Activated CD4-positive, alpha-beta T cell treated with anti-CD3 and anti-CD28 coated beads for 36 hours (primary cell): ENCODE measurements at regions not wholly inside any gene's neighbourhood (a gene's known extent, or its start where the extent isn't known, plus 50 kb on each side); places are given as distances from the start of the nearest gene placed in this dataset.

ENCODE experiments used
- ATAC-seq: fragments of 200-7000 bp; cut with Tn5 transposase; one replicate; pipeline ENCODE4 v1.10.0; 2021; ENCODE audit warnings: mild to moderate bottlenecking, moderate library complexity
- CTCF ChIA-PET: fragments of 350-600 bp; sonication (Branson Sonifier 250); formaldehyde crosslinking; loops from one replicate; lab custom pipeline; 2021; ENCODE audit warnings: antibody characterized with exemption; lab: Charles Lee
- POLR2A ChIA-PET: fragments of 350-600 bp; sonication (Branson Sonifier 250); formaldehyde crosslinking; loops from one replicate; lab custom pipeline; 2021; ENCODE audit warnings: antibody characterized with exemption, inconsistent platforms; lab: Charles Lee
- DNase-seq: peaks from one replicate; pipeline ENCODE4 v3.0.0-alpha.2; 2020
- H3K27ac Mint-ChIP-seq: one replicate; pipeline ENCODE4 v1.8.0; 2021; ENCODE audit warnings: mixed read lengths
- H3K27me3 Mint-ChIP-seq: one replicate; pipeline ENCODE4 v1.8.0; 2021; ENCODE audit warnings: mixed read lengths
- H3K36me3 Mint-ChIP-seq: one replicate; pipeline ENCODE4 v1.8.0; 2021; ENCODE audit warnings: low read depth, mixed read lengths
- H3K4me1 Mint-ChIP-seq: one replicate; pipeline ENCODE4 v1.8.0; 2021; ENCODE audit warnings: mixed read lengths
- H3K4me3 Mint-ChIP-seq: one replicate; pipeline ENCODE4 v1.8.0; 2021; ENCODE audit warnings: mild to moderate bottlenecking, moderate library complexity, mixed read lengths
- H3K9me3 Mint-ChIP-seq: one replicate; pipeline ENCODE4 v1.8.0; 2021; ENCODE audit warnings: low read depth, mixed read lengths
- intact Hi-C, 2 experiments: fragments of 100-400 bp; cut with DNase I in 1 of 2; cut with micrococcal nuclease in 1 of 2; formaldehyde crosslinking; loops; one replicate each; pipeline versions ENCODE4 v1.14.2 to v1.15.1; 2022 to 2024; cut with DNase I, micrococcal nuclease

DNA sequence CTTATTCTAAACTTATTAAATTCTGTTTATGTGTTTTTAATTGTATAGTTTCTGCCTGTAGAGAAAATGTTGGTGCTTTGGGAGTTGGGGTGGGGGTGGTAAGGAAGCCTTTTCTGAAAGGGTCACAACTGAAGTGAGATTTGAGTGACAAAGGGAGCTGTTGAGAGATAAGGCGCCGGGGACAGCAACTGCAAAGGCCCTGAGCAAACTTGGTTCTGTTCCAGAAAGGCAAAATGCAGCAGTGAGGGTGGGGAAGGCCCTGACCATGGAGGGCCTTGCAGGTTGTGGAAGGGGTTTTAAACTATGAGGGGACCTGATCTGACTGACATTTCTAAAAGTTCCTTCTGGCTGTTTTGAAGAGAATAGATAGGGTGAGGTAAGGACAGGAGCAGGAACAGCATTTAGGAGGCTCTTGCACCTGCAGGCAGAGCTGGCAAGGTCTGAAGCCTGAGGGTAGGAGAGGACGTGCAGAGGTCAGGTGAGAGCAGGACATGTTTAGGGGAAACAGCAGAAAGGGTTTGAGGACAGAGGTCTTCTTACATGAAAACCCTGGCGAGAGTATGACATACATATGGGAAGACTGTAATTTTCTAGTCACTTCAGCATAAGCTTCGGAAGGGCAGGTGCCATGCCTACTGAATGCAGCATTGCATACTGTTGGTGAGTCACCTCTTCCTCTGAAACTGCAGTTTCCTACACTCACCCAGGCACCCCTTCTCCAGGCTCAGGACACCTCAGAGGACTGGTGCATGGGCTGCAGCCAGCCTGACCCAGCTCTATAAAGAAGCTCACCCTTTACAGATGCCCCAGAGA, 190.7 kb downstream of the SNX19 start:
- peaks cover 7% of the 10 kb centered on the region for H3K27me3 Mint-ChIP-seq
- no peaks in the 10 kb centered on the region for H3K36me3 Mint-ChIP-seq

DNA sequence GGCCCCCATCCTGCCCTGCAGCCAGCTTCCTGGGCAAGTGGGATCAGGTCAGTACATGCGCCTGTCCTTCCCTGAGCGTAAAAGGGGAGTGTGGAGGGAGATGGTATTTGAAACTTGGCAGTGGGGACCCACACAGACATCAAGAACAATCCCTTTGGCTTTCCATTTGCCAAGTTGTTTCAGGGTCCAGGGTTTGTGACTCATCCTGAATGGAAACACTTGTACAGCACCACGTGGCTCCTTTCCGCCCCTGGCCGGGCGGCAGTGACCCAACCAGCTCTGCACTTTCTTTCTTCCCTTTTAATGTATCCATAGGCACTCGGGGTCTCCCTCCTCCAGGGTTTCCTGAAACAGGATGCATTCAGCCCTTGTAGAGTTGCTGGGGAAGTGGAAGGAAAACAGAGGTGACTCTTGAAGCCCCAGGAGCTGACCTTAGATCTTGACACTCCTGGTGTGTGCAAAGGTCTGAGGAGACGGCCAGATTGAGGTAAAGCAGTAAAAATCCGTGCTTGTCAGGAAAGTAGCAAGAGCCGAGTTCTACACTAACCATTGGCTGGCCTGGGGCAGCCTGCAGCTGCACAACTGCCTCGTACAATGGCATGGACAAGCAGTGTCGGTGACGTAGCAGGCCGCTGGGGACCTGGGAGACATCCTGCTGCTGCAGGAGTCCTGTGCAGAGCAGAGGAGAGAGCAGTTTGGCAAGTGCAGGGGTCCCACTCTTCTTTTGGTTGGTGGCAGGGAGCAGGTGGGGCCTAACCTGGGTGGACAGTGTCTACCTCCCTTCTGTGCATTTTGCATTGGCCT, 189.8 kb downstream of the SNX19 start:
- H3K9me3 Mint-ChIP-seq: peaks cover 4% of the 10 kb centered on the region
- intact Hi-C loops: no loop called here
- ATAC-seq (no peak), DNase-seq (no peak)
- H3K4me3 Mint-ChIP-seq: no peak overlapping the region
- ChIA-PET POLR2A (no interaction called here), CTCF (interaction anchor here (0.7 kb wide), 1 partner anchor 9 kb away, joined by 3 read pairs; no protein-coding TSS in a partner anchor)
- no peaks in the 10 kb centered on the region for H3K36me3 Mint-ChIP-seq
- H3K4me1 Mint-ChIP-seq: no peaks in the 10 kb centered on the region
- no peak overlapping the region for H3K27ac Mint-ChIP-seq
- H3K27me3 Mint-ChIP-seq: peaks cover 7% of the 10 kb centered on the region

More for the DNA sequence above, 190.7 kb downstream of the SNX19 start:
- intact Hi-C loops: no loop called here
- DNase-seq: no peak
- Mint-ChIP-seq H3K9me3 (peaks cover 4% of the 10 kb centered on the region), H3K4me3 (no peak overlapping the region), H3K27ac (no peak overlapping the region), H3K4me1 (no peaks in the 10 kb centered on the region)
- ChIA-PET POLR2A (no interaction called here), CTCF (interaction anchor here (0.7 kb wide), 1 partner anchor 8 kb away, joined by 3 read pairs; no protein-coding TSS in a partner anchor)
- no peak for ATAC-seq

DNA sequence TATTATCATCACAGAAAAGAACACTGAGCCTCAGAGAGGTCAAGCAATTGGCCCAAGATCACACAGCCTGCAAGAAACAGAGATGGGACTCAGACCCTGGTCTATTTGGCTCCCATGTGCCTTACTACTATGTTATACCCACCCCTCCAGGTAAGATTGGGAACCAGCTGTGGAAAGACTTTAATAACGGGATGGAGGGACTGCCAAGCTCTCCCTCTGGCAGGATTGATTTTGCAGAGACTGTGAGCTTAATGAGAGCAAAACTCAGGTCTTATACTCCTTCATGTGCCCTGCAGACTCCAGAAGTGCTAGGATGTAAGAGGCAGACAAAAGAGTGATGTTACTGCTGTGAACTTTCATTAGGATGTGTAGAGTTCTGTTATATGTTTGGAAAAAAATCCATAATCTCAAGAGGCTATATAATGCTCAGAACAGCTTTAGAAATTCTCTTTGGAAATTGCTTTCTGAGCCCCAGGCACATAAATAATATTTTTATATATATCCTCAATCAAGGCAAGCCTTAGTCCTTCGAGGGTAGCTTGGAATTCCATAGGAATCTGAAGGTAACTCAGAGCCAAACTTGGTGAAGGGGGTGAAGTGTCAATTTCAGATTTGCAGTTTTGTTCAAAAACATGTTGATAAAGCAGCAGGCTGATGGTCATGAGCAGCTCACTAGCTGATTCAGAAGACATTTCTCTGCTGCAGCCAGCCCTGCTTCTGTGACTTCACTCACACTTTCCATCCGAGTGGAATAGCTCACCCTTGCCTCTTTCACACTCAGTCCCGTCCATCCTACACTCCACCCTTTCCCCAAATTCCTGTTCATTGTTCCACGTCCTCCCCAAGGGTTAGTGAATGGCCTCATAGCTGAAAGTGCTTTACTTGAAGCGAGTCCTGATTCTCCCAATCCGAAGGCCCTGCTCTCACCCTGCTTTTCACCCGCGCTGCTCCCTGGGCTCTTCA, 188.8 kb downstream of the SNX19 start:
- Mint-ChIP-seq H3K27me3 (peaks cover 7% of the 10 kb centered on the region), H3K9me3 (peaks cover 4% of the 10 kb centered on the region), H3K4me1 (no peaks in the 10 kb centered on the region), H3K27ac (no peak overlapping the region), H3K4me3 (no peak overlapping the region), H3K36me3 (no peaks in the 10 kb centered on the region)
- ChIA-PET POLR2A (no interaction called here), CTCF (no interaction called here)
- intact Hi-C loops: no loop called here
- no peak for DNase-seq
- ATAC-seq: no peak

DNA sequence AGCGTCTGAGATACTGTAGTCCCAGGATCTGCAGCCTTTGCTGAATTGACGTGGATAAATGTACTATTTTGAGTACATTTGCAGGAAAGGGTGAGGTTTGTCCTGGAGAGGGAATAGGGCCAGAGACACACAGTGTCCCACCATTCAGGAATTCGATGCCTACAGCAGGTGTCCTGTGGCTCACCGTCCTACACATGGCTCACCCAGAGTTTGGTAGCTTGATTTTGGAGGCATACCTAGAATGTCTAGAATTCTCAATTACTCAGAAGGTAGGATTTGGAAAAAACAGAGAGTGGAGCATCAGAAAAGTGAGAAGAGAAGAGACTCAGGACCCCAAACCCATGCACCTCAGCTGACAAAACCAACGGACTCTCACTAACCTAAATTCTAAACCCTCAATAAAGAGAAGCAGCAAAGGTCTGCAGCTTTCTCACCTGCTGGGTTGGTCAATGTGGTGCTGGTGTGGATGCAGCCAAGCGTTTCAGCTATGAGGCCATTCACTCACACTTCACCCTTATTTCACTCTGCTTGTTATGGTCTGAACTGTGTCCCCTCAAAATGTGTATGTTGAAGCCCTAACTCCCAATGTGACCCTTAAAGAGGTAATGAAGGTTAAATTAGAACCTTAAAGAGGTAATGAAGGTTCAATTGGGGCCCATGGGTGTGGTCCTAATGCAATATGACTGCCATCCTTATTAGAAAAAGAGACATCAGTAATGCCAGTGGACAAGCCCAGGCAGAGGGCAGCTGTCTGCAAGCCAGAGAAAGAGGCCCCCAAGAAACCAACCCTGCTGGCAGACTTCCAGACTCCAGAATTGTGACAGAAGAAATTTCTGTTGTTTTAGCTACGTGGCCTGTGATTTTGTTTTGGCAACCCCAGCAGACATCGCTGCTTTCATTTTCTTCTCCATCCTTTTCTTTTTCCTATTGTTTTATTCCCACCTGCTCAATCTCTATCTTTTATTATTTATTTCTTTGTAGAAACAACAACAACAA, 187.8 kb downstream of the SNX19 start:
- ATAC-seq: no peak
- Mint-ChIP-seq H3K4me3 (no peak overlapping the region), H3K27ac (no peak overlapping the region), H3K36me3 (no peaks in the 10 kb centered on the region), H3K27me3 (peaks cover 4% of the 10 kb centered on the region), H3K9me3 (peaks cover 5% of the 10 kb centered on the region), H3K4me1 (no peaks in the 10 kb centered on the region)
- DNase-seq: no peak
- ChIA-PET POLR2A (no interaction called here), CTCF (interaction anchor here (1.2 kb wide), 1 partner anchor 12 kb away, joined by 3 read pairs; no protein-coding TSS in a partner anchor)
- intact Hi-C loops: no loop called here

DNA sequence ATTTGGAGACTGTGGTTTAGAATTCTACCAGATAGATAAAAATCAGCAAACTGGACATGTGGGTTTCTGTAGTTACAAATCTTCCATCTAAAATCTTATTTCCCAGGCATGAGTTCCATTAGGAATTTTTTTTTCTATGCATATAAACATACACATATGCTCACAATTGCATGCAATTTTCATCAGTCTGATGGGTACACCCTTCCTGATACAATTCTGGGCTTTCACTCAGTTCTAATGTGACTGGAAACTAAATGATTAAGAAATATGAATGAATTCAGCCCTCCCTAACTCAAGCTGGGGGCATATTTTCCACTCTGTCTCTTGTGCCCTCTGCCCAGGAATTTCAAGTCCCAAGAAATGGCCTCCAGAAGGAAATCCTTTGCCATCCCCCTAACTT, 187.1 kb downstream of the SNX19 start:
- no peak for DNase-seq
- no peak for ATAC-seq
- Mint-ChIP-seq H3K27ac (no peak overlapping the region), H3K4me3 (no peak overlapping the region), H3K9me3 (peaks cover 7% of the 10 kb centered on the region), H3K36me3 (no peaks in the 10 kb centered on the region), H3K27me3 (peaks cover 4% of the 10 kb centered on the region), H3K4me1 (no peaks in the 10 kb centered on the region)
- ChIA-PET POLR2A (no interaction called here), CTCF (interaction anchor here (1.2 kb wide), 1 partner anchor 12 kb away, joined by 3 read pairs; no protein-coding TSS in a partner anchor)
- intact Hi-C loops: no loop called here

DNA sequence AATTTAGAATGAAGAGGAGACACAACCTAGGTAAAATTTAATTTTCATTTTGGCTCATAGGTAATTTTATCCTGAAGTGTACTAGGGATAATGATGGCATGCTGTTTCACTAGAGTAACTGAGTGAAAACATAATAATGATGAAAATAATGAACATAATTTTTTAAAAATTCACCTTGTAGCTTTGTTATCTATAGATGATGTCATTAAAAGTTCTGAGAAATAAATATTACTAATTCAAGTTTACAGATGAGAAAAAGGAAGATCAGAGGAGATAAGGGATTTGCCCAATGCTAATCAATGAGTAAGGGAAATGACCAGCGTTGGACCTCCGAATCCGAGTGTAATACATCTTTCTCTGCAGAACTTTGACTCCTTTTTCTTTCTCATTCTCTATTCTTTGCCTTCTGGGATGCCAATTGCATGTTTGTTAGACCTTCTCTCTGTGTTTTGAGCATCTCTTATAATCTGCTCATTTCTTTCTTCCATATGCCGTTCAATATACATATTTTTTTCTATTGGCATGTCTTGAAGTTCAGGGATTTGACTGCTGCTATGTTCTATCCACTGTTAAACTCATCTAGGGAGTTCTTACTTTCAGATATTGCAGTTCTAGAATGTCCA, 186.5 kb downstream of the SNX19 start:
- Mint-ChIP-seq H3K9me3 (peaks cover 8% of the 10 kb centered on the region), H3K4me3 (no peak overlapping the region), H3K36me3 (no peaks in the 10 kb centered on the region), H3K4me1 (no peaks in the 10 kb centered on the region), H3K27me3 (peaks cover 4% of the 10 kb centered on the region), H3K27ac (no peak overlapping the region)
- ChIA-PET CTCF (interaction anchor here (1.2 kb wide), 1 partner anchor 11 kb away, joined by 3 read pairs; no protein-coding TSS in a partner anchor), POLR2A (no interaction called here)
- intact Hi-C loops: no loop called here
- no peak for DNase-seq
- no peak for ATAC-seq

DNA sequence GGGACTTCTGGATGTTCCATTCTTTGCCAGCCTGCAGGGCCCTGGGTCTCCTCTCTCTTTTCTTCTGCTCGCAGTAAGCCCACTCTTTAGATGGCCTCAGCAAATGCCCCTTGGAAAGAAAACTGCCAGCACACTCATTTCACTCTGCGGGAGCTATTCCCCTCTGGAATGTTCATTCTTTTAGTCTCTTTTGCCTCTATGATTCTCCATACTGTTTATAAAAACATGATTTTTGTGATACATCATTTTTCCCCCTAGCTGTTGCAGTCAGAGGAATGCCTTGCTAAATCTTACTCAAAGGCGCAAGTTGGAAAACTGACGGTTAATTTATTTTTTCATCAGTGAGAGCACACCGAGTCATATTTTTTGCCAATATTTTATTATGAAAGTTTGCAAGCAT, 184.9 kb downstream of the SNX19 start:
- Mint-ChIP-seq H3K36me3 (no peaks in the 10 kb centered on the region), H3K9me3 (peaks cover 13% of the 10 kb centered on the region), H3K27ac (no peak overlapping the region), H3K4me1 (no peaks in the 10 kb centered on the region), H3K4me3 (no peak overlapping the region), H3K27me3 (peaks cover 2% of the 10 kb centered on the region)
- DNase-seq: no peak
- CTCF ChIA-PET: interaction anchor here (0.6 kb wide), 1 partner anchor 327 kb away, joined by 5 read pairs; no protein-coding TSS in a partner anchor
- POLR2A ChIA-PET: no interaction called here
- ATAC-seq: no peak
- intact Hi-C loops: no loop called here

DNA sequence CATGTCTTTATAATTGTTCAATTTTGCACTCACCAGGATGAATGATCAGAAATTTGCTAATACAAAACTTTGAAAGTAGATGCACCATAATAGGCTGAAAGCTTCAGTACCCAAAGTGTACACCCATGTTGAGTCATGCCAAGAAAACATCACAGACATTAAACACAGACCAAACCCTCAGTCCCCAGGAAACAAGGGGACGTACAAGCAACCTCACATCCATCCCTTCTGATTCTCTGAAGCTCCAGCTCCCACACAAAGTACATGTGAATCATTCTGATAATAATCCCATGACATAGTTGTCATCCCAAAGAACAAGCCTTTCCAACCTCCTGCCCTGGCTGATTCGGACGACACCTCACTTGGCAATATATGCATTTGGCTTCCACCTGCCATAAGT, 183.8 kb downstream of the SNX19 start:
- Mint-ChIP-seq H3K4me3 (no peak overlapping the region), H3K9me3 (peaks cover 13% of the 10 kb centered on the region), H3K4me1 (no peaks in the 10 kb centered on the region), H3K27me3 (peaks cover 2% of the 10 kb centered on the region), H3K36me3 (no peaks in the 10 kb centered on the region), H3K27ac (no peak overlapping the region)
- intact Hi-C loops: no loop called here
- POLR2A ChIA-PET: no interaction called here
- no peak for DNase-seq
- no peak for ATAC-seq
- CTCF ChIA-PET: no interaction called here

DNA sequence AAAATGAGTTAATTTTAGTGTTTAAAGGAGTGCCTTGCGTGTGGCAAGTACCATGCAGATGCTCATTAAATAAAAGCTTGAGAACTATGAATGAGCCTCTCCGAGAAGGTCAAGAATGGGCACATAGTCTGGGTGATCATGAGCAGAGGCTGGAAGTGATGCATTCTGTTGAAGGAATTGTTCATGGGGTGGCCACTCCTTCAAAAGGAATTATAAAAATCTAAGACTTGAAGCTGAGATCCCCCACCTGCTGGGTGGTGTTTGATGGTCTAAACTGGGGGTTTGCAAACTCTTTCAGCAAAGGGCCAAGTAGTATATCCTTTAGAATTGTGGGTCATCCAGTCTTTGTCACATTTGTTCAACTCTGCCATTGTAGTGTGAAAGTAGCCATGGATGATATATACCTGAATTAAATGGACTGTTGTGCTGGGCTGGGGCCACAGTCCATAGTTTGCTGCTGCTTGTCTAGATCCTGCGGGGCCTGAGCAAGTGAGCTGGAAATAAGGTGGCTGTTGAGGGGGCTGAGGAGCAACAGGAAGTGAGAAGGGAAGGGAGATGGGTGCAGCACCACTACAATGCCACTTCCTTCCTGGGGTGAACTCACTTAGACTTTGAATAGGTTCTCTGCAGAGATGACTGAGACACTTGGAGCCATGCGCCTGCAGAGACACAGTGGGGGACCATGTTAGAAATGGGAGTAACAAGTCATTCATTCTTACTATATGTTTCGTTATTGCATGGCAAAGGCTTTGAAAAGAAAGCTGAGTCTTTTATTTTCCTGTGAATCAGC, 179.0 kb downstream of the SNX19 start:
- Mint-ChIP-seq H3K27me3 (no peaks in the 10 kb centered on the region), H3K27ac (no peak overlapping the region), H3K36me3 (no peaks in the 10 kb centered on the region), H3K4me1 (no peaks in the 10 kb centered on the region), H3K9me3 (peaks cover 22% of the 10 kb centered on the region), H3K4me3 (no peak overlapping the region)
- CTCF ChIA-PET: interaction anchor here (0.7 kb wide), 1 partner anchor 1849 kb away, joined by 3 read pairs; no protein-coding TSS in a partner anchor
- no peak for DNase-seq
- intact Hi-C loops: no loop called here
- POLR2A ChIA-PET: no interaction called here
- ATAC-seq: no peak
